Activated T-helper 1 cell treated with Interleukin-2 at 50 U/mL for 16 hours (primary cell): ENCODE measurements at regions not wholly inside any gene's neighbourhood (a gene's known extent, or its start where the extent isn't known, plus 50 kb on each side); places are given as distances from the start of the nearest gene placed in this dataset.

Experiments used
- DNase-seq: peaks from one replicate; pipeline ENCODE4 v3.0.0-alpha.2; 2020; ENCODE audit warnings: low read depth

GRCh38 chr17:65405563-65405962 is 155.9 kb downstream of the AXIN2 start:
- DNase-seq, result no peak

GRCh38 chr17:65404761-65405160 is 156.7 kb downstream of the AXIN2 start:
- no peak for DNase-seq

- no peak for DNase-seq
Measured at GRCh38 chr17:65403626-65404025, 157.8 kb downstream of the AXIN2 start.

- DNase-seq, result no peak
Measured at GRCh38 chr17:65402513-65403496, 158.6 kb downstream of the AXIN2 start.

GRCh38 chr17:65401561-65401960 is 159.9 kb downstream of the AXIN2 start:
- DNase-seq, result no peak

- no peak for DNase-seq
Measured at GRCh38 chr17:65400701-65401100, 160.7 kb downstream of the AXIN2 start.

- no peak for DNase-seq
Measured at GRCh38 chr17:65398040-65398787, 163.2 kb downstream of the AXIN2 start.

GRCh38 chr17:65395924-65396323 is 165.5 kb downstream of the AXIN2 start:
- no peak for DNase-seq

GRCh38 chr17:65394811-65395472 is 166.5 kb downstream of the AXIN2 start:
- DNase-seq, result no peak

GRCh38 chr17:65393514-65393913 is 167.9 kb downstream of the AXIN2 start:
- no peak for DNase-seq

- no peak for DNase-seq
Measured at GRCh38 chr17:65389949-65390348, 171.5 kb downstream of the AXIN2 start.

GRCh38 chr17:65389426-65389825 is 172.0 kb downstream of the AXIN2 start:
- no peak for DNase-seq

- DNase-seq, result no peak
Measured at GRCh38 chr17:65388911-65389310, 172.5 kb downstream of the AXIN2 start.

- no peak for DNase-seq
Measured at GRCh38 chr17:65387322-65387721, 174.1 kb downstream of the AXIN2 start.

- DNase-seq, result no peak
Measured at GRCh38 chr17:65385726-65386125, 175.7 kb downstream of the AXIN2 start.

GRCh38 chr17:65385071-65385470 is 176.4 kb downstream of the AXIN2 start:
- DNase-seq, result no peak

- DNase-seq, result no peak
Measured at GRCh38 chr17:65381152-65381551, 180.3 kb downstream of the AXIN2 start.

GRCh38 chr17:65374966-65375365 is 186.5 kb downstream of the AXIN2 start:
- DNase-seq, result no peak

GRCh38 chr17:65371702-65372101 is 189.7 kb downstream of the AXIN2 start:
- no peak for DNase-seq

- no peak for DNase-seq
Measured at GRCh38 chr17:65370669-65371131, 190.7 kb downstream of the AXIN2 start.

- no peak for DNase-seq
Measured at GRCh38 chr17:65368341-65368740, 193.1 kb downstream of the AXIN2 start.

GRCh38 chr17:65366102-65366844 is 195.2 kb downstream of the AXIN2 start:
- DNase-seq, result no peak
